Ovary (tissue), 3 donors: ENCODE measurements at regions not wholly inside any gene's neighbourhood (a gene's known extent, or its start where the extent isn't known, plus 50 kb on each side); places are given as distances from the start of the nearest gene placed in this dataset.

Experiments used
- CTCF ChIP-seq, 3 donors: fragments of 450-650 bp in 2 of 3; fragments of 200-600 bp in 1 of 3; IDR thresholded peaks; one replicate each; pipeline versions ENCODE4 v1.5.1 to v1.8.0; 2016 to 2022; ENCODE audit warnings: antibody characterized with exemption in 3 of 3, mild to moderate bottlenecking in 1 of 3
- EP300 ChIP-seq: sonication (generic); formaldehyde crosslinking; IDR thresholded peaks from one replicate; pipeline ENCODE4 v1.6.1; 2017; ENCODE audit warnings: antibody characterized with exemption
- POLR2A ChIP-seq: fragments of 450-650 bp; IDR thresholded peaks from one replicate; pipeline ENCODE4 v1.6.1; 2017; ENCODE audit warnings: antibody characterized with exemption, mild to moderate bottlenecking, moderate library complexity
- donor health status: DM: no; HTN: no; CAD: no.

GRCh38 chr20:52078289-52078688 lies 113.3 kb downstream of the ZFP64 start:
- TF ChIP-seq CTCF (IDR thresholded peaks at IDR 0.05) (no peak), POLR2A (no peak), EP300 (no peak)
